Fibroblast of lung (primary cell): ENCODE measurements at regions not wholly inside any gene's neighbourhood (a gene's known extent, or its start where the extent isn't known, plus 50 kb on each side); places are given as distances from the start of the nearest gene placed in this dataset.

ENCODE experiments used
- EZH2 ChIP-seq: IDR thresholded peaks from 2 replicates; pipeline ENCODE4 v1.5.1; 2012; ENCODE audit warnings: low read length, control low read depth, mild to moderate bottlenecking; ENCODE audit errors: missing control alignments
- TF ChIP-seq, protein P1 (sequence below), 2 donors: IDR thresholded peaks in 1 of 2; conservative IDR thresholded peaks in 1 of 2; 1 replicate in 1 of 2; 2 replicates in 1 of 2; pipeline ENCODE4 v1.5.1; 2011 to 2012; ENCODE audit warnings: low read length in 2 of 2, control low read depth in 1 of 2, inconsistent platforms in 1 of 2, low read depth in 1 of 2, mild to moderate bottlenecking in 1 of 2

DNA sequence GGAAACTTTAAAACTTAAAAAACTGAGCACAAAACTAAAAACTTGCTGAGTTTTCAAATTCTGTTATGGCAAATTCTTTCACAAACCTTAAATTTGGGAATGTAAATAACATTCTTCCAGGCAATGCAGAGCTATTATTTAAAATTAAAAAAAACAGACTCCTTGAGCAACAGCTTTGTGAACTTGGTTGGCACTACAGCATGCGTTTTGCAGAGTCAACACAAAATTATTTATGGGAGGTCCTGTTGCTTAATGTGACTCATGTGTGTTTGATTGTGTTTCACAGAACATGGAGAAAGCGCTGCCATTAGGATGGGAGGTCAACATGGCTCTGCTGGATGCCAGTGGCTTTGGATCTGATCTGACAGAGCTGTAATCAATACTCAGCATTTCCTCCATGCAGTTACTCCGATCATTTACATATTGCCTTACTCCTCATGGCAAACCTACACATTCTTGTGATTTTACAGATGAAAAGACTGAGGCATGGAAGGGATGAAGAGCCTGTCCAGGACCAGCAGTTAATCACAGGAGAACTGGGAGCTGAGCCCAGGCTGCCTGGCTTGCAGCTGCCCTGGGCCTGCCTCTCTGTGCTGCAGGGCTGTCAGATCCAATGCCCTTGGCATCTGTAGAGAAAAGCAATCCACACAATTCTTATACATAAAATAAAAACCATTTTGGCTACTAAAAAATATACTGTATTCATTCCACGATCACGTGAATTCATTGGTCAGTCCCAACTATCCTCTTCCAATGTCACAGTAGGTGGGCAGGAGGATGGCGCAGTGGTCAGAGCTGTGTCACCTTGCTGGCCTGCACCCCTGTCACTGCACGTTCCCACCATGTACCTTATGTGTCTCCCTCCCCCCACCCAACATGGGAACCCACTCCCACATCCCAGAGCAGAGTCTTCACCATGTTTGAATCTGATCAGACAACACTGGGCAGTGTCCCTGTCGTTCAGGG is 200.9 kb downstream of the CXCL12 start:
- TF ChIP-seq, protein P1, sequence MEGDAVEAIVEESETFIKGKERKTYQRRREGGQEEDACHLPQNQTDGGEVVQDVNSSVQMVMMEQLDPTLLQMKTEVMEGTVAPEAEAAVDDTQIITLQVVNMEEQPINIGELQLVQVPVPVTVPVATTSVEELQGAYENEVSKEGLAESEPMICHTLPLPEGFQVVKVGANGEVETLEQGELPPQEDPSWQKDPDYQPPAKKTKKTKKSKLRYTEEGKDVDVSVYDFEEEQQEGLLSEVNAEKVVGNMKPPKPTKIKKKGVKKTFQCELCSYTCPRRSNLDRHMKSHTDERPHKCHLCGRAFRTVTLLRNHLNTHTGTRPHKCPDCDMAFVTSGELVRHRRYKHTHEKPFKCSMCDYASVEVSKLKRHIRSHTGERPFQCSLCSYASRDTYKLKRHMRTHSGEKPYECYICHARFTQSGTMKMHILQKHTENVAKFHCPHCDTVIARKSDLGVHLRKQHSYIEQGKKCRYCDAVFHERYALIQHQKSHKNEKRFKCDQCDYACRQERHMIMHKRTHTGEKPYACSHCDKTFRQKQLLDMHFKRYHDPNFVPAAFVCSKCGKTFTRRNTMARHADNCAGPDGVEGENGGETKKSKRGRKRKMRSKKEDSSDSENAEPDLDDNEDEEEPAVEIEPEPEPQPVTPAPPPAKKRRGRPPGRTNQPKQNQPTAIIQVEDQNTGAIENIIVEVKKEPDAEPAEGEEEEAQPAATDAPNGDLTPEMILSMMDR (conservative IDR thresholded peaks at IDR 0.05 in 1 of 2, IDR thresholded peaks at IDR 0.05 in 1 of 2; ENCODE audit: low read depth in 1 of 2, low read length in 2 of 2) = no peak
- TF ChIP-seq EZH2 = no peak
